Naive B cell (primary cell): ENCODE measurements at regions not wholly inside any gene's neighbourhood (a gene's known extent, or its start where the extent isn't known, plus 50 kb on each side); places are given as distances from the start of the nearest gene placed in this dataset.

Source experiments
- ATAC-seq, 2 donors: fragments of 150-1000 bp; cut with Tn5 transposase; 2 replicates each; pipeline ENCODE4 v1.10.0; 2021; ENCODE audit warnings: low read depth in 2 of 2, mild to moderate bottlenecking in 2 of 2, moderate library complexity in 2 of 2
- DNase-seq: peaks from one replicate; pipeline ENCODE4 v3.0.0; 2022
- H3K27ac Mint-ChIP-seq, 6 donors: one replicate each; pipeline ENCODE4 v1.8.0; 2020 to 2022; ENCODE audit warnings: mild to moderate bottlenecking in 6 of 6, mixed read lengths in 6 of 6, moderate library complexity in 5 of 6, inconsistent platforms in 2 of 6
- H3K27me3 Mint-ChIP-seq, 3 donors: one replicate each; pipeline ENCODE4 v1.8.0; 2021 to 2022; ENCODE audit warnings: mixed read lengths in 3 of 3, mild to moderate bottlenecking in 1 of 3
- H3K36me3 Mint-ChIP-seq, 2 donors: one replicate each; pipeline ENCODE4 v1.8.0; 2020 to 2022; ENCODE audit warnings: mixed read lengths in 2 of 2, inconsistent platforms in 1 of 2, mild to moderate bottlenecking in 1 of 2
- H3K4me1 Mint-ChIP-seq, 3 donors: one replicate each; pipeline ENCODE4 v1.8.0; 2020 to 2022; ENCODE audit warnings: mixed read lengths in 3 of 3, inconsistent platforms in 1 of 3, mild to moderate bottlenecking in 1 of 3, moderate library complexity in 1 of 3
- H3K4me3 Mint-ChIP-seq, 8 donors: one replicate each; pipeline ENCODE4 v1.8.0; 2020 to 2022; ENCODE audit warnings: mild to moderate bottlenecking in 8 of 8, mixed read lengths in 8 of 8, moderate library complexity in 8 of 8, inconsistent platforms in 2 of 8
- H3K9me3 Mint-ChIP-seq, 7 donors: one replicate each; pipeline ENCODE4 v1.8.0; 2020 to 2022; ENCODE audit warnings: mixed read lengths in 7 of 7, mild to moderate bottlenecking in 5 of 7, inconsistent platforms in 2 of 7, moderate library complexity in 1 of 7

DNA sequence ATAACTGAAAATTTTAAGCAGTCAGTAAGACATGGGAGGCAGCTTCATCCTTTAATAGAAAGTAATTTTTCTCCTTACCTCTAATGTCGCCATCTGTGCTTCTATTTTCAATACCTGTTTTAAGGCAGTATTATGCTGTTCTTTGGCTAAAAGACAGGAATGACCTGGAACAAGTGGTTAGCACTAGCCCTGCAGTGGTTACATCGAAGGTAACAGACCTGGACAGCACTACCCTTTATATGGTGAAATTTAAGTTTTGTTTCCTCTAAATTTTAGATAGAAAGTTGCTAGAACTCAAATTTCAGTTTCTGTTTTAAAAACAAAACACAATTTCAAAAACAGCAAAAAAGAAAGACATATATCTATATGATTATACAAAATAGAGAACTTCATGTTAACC lies 534.1 kb upstream of the CDH6 start:
- H3K36me3 Mint-ChIP-seq: no peaks in the 10 kb centered on the region
- H3K27me3 Mint-ChIP-seq: no peaks in the 10 kb centered on the region
- H3K4me1 Mint-ChIP-seq: no peaks in the 10 kb centered on the region
- ATAC-seq (no peak), DNase-seq (no peak)
- H3K27ac Mint-ChIP-seq: no peak overlapping the region
- no peak overlapping the region for H3K4me3 Mint-ChIP-seq
- peaks cover 0 to 21% (median 6%) of the 10 kb centered on the region in 7 donors for H3K9me3 Mint-ChIP-seq

GRCh38 chr5:30650311-30650710 lies 543.2 kb upstream of the CDH6 start:
- DNase-seq: no peak
- Mint-ChIP-seq H3K27me3 (no peaks in the 10 kb centered on the region), H3K36me3 (no peaks in the 10 kb centered on the region), H3K9me3 (peaks cover 0 to 11% (median 3%) of the 10 kb centered on the region in 7 donors), H3K4me1 (no peaks in the 10 kb centered on the region), H3K4me3 (no peak overlapping the region), H3K27ac (no peak overlapping the region)
- no peak for ATAC-seq

DNA sequence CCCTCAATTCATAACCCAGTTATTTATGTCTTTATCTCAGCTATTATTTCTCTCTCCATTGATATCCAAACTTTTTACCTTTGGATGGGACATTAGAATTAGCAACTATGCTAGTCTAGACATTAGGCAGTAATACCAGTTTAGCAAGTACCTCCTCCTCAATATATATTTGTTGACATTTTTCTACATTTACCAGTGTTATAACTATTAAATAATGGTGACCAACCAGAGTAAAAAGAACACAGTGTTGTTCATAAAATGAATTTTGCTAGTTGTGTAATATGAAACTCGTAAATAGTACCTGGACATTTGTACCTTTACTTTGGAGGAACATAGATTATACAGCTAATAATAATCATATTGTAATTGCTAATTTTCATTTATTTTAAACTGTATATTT lies 554.6 kb upstream of the CDH6 start:
- H3K27ac Mint-ChIP-seq: no peak overlapping the region
- no peaks in the 10 kb centered on the region for H3K4me1 Mint-ChIP-seq
- ATAC-seq (no peak), DNase-seq (no peak)
- no peaks in the 10 kb centered on the region for H3K27me3 Mint-ChIP-seq
- H3K36me3 Mint-ChIP-seq: no peaks in the 10 kb centered on the region
- no peak overlapping the region for H3K4me3 Mint-ChIP-seq
- peaks cover 4 to 25% (median 14%) of the 10 kb centered on the region in 7 donors for H3K9me3 Mint-ChIP-seq

DNA sequence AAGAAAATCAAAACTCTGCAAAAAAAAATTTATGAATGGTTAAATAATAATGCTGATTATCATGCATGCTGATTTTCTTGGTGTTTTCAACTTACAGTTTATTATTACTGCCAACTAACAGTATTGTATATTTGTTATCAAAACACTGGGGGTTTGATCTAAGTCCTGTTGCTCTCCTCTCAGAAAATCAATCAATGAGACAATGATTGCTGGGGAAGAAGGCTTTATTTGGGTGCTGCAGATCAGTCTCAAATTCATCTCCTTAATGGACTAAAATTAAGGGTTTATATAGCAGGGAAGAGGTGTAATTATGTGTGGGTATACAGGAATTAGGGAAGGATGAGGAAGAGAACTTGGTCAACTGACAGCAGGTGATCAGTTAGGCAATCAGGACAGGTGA lies 565.5 kb upstream of the CDH6 start:
- Mint-ChIP-seq H3K4me1 (no peaks in the 10 kb centered on the region), H3K27me3 (no peaks in the 10 kb centered on the region)

DNA sequence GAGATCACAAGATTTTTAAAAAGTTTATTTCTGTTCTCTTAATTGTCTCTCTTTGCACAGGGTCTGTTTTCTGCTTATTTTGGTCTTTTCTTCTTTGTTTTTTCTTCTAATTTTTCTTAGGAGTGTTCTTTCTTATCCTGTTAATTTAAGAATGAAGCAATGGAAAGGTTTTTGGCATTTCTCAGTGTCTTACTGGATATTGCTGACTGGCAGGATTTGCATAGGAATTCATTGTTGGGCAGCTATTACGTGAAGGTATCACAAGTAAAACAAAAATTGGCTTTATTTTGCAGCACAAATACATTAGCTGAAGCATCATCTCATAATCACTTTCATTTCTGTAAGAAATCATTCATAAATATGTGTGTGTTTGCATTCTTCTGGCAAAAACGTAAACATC lies 566.9 kb upstream of the CDH6 start:
- Mint-ChIP-seq H3K4me1 (no peaks in the 10 kb centered on the region), H3K27me3 (no peaks in the 10 kb centered on the region), H3K36me3 (no peaks in the 10 kb centered on the region), H3K4me3 (no peak overlapping the region), H3K27ac (no peak overlapping the region), H3K9me3 (peaks cover 0 to 15% (median 9%) of the 10 kb centered on the region in 7 donors)
- DNase-seq: no peak
- no peak for ATAC-seq

More for the DNA sequence above, 565.5 kb upstream of the CDH6 start:
- Mint-ChIP-seq H3K27ac (no peak overlapping the region), H3K4me3 (no peak overlapping the region), H3K36me3 (no peaks in the 10 kb centered on the region), H3K9me3 (peaks cover 0 to 17% (median 9%) of the 10 kb centered on the region in 7 donors)
- ATAC-seq (no peak), DNase-seq (no peak)

- Mint-ChIP-seq H3K27me3 (no peaks in the 10 kb centered on the region), H3K4me1 (no peaks in the 10 kb centered on the region), H3K4me3 (no peak overlapping the region), H3K27ac (no peak overlapping the region), H3K9me3 (peaks cover 9 to 25% (median 15%) of the 10 kb centered on the region in 7 donors), H3K36me3 (peaks cover 0 to 10% of the 10 kb centered on the region in 2 donors)
- ATAC-seq: no peak
- no peak for DNase-seq
These were observed 572.9 kb upstream of the CDH6 start for GRCh38 chr5:30620481-30621085.

DNA sequence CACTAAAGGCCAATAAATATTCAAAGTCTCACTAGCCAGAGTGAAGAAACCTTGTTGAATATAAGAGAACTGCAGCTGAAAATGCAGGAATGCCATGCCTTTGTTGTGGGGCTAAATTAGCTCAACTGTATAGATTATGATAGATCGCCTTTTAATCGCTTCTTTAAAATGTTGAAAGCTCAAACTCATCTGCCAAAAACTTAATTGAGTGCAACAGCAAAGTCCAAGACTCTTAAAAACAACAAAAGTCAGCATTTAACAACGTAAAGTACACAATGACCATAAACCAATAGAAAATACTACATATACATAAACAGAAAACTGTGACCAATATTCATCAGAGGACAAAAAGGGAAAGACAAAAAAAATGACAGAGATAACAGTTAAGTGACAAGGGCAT lies 585.0 kb upstream of the CDH6 start:
- ATAC-seq (no peak), DNase-seq (no peak)
- Mint-ChIP-seq H3K36me3 (no peaks in the 10 kb centered on the region), H3K27ac (no peak overlapping the region), H3K27me3 (no peaks in the 10 kb centered on the region), H3K9me3 (peaks cover 0 to 22% (median 4%) of the 10 kb centered on the region in 7 donors), H3K4me1 (no peaks in the 10 kb centered on the region), H3K4me3 (no peak overlapping the region)

GRCh38 chr5:30607301-30607894 lies 586.1 kb upstream of the CDH6 start:
- H3K27ac Mint-ChIP-seq: no peak overlapping the region
- H3K9me3 Mint-ChIP-seq: peaks cover 0 to 17% (median 3%) of the 10 kb centered on the region in 7 donors
- no peaks in the 10 kb centered on the region for H3K36me3 Mint-ChIP-seq
- no peaks in the 10 kb centered on the region for H3K27me3 Mint-ChIP-seq
- H3K4me3 Mint-ChIP-seq: no peak overlapping the region
- DNase-seq: no peak
- no peaks in the 10 kb centered on the region for H3K4me1 Mint-ChIP-seq
- ATAC-seq: no peak

GRCh38 chr5:30605693-30606268 lies 587.7 kb upstream of the CDH6 start:
- no peak for ATAC-seq
- Mint-ChIP-seq H3K27me3 (no peaks in the 10 kb centered on the region), H3K27ac (no peak overlapping the region)

GRCh38 chr5:30604648-30605262 lies 588.7 kb upstream of the CDH6 start:
- Mint-ChIP-seq H3K27ac (no peak overlapping the region), H3K9me3 (peaks cover 0 to 23% (median 3%) of the 10 kb centered on the region in 7 donors), H3K4me1 (no peaks in the 10 kb centered on the region), H3K36me3 (no peaks in the 10 kb centered on the region), H3K27me3 (no peaks in the 10 kb centered on the region), H3K4me3 (no peak overlapping the region)
- DNase-seq (no peak), ATAC-seq (no peak)

More at GRCh38 chr5:30605693-30606268, 587.7 kb upstream of the CDH6 start:
- Mint-ChIP-seq H3K36me3 (no peaks in the 10 kb centered on the region), H3K4me1 (no peaks in the 10 kb centered on the region), H3K9me3 (peaks cover 0 to 19% (median 2%) of the 10 kb centered on the region in 7 donors), H3K4me3 (no peak overlapping the region)
- DNase-seq: no peak

DNA sequence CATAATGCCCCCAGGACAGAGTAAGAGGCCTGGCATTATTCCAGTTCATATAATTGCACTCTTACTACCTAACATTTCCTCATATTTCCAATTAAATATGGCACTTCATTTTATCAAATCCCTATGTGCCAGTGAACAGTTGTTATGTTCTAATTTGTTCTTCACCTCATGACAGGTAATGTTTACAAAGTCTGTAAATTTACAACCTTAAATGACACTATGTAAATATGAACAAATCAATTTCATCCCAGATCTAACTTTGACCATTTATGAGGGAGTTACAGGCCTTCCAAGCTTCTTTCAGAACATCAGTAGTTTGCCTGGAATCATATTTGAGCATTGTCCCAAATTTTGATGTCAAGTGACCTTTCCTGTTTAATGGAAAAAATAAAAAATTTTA lies 592.6 kb upstream of the CDH6 start:
- no peak for DNase-seq
- H3K4me3 Mint-ChIP-seq: peak overlapping the region in 1 of 8 donors; percentile 76
- H3K36me3 Mint-ChIP-seq: no peaks in the 10 kb centered on the region
- no peaks in the 10 kb centered on the region for H3K4me1 Mint-ChIP-seq
- H3K9me3 Mint-ChIP-seq: peaks cover 0 to 31% (median 8%) of the 10 kb centered on the region in 7 donors
- no peaks in the 10 kb centered on the region for H3K27me3 Mint-ChIP-seq
- ATAC-seq: no peak
- H3K27ac Mint-ChIP-seq: no peak overlapping the region

GRCh38 chr5:30596495-30597064 lies 596.9 kb upstream of the CDH6 start:
- no peaks in the 10 kb centered on the region for H3K27me3 Mint-ChIP-seq
- no peak overlapping the region for H3K27ac Mint-ChIP-seq
- H3K4me1 Mint-ChIP-seq: no peaks in the 10 kb centered on the region
- ATAC-seq (no peak), DNase-seq (no peak)
- H3K36me3 Mint-ChIP-seq: no peaks in the 10 kb centered on the region
- peaks cover 6 to 27% (median 12%) of the 10 kb centered on the region in 7 donors for H3K9me3 Mint-ChIP-seq
- H3K4me3 Mint-ChIP-seq: no peak overlapping the region

GRCh38 chr5:30594331-30594730 lies 599.2 kb upstream of the CDH6 start:
- Mint-ChIP-seq H3K36me3 (no peaks in the 10 kb centered on the region), H3K27me3 (no peaks in the 10 kb centered on the region), H3K4me3 (no peak overlapping the region), H3K4me1 (no peaks in the 10 kb centered on the region), H3K27ac (no peak overlapping the region), H3K9me3 (peaks cover 6 to 19% (median 15%) of the 10 kb centered on the region in 7 donors)
- no peak for DNase-seq
- ATAC-seq: no peak

DNA sequence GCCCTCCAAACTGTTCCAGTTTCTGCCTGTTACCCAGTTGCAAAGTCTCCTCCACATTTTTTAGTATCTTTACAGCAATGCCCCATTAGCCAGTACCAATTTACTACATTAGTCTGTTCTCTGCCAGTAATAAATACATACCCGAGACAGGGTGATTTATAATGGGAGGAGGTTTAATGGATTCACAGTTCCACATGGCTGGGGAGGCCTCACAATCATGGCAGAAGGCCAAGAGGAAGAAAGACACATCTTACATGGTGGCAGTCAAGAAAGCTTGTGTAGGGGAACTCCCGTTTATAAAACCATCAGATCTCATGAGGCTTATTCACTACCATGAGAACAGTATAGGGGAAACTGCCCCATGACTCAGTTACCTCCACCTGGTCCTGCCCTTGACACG lies 600.7 kb upstream of the CDH6 start:
- Mint-ChIP-seq H3K36me3 (no peaks in the 10 kb centered on the region), H3K9me3 (peaks cover 6 to 17% (median 12%) of the 10 kb centered on the region in 7 donors), H3K4me3 (no peak overlapping the region), H3K4me1 (no peaks in the 10 kb centered on the region), H3K27ac (no peak overlapping the region), H3K27me3 (no peaks in the 10 kb centered on the region)
- DNase-seq: no peak
- no peak for ATAC-seq
